ENCODE measurements at regions not wholly inside any gene's neighbourhood (a gene's known extent, or its start where the extent isn't known, plus 50 kb on each side); places are given as distances from the start of the nearest gene placed in this dataset.

- TF ChIP-seq POLR2A (IDR thresholded peaks at IDR 0.05) (no peak), CTCF (IDR thresholded peaks at IDR 0.05) (no peak)
- DNase-seq, result no peak
- Histone ChIP-seq H3K4me1 (no peaks in the 10 kb centered on the region), H3K9me3 (no peaks in the 10 kb centered on the region), H3K4me3 (no peak overlapping the region), H3K27me3 (no peaks in the 10 kb centered on the region), H3K27ac (peak overlapping the region in 1 of 2 donors; percentile 38), H3K36me3 (no peaks in the 10 kb centered on the region)
- intact Hi-C loops (cut with DNase I; ENCODE audit: low total_unique reads), result no loop called here
Measured at GRCh38 chr13:76523740-76524340, 362.4 kb downstream of the KCTD12 start.

GRCh38 chr13:76522083-76522755 lies 364.0 kb downstream of the KCTD12 start:
- Histone ChIP-seq H3K4me1 (no peaks in the 10 kb centered on the region), H3K4me3 (no peak overlapping the region), H3K27me3 (no peaks in the 10 kb centered on the region), H3K9me3 (no peaks in the 10 kb centered on the region), H3K36me3 (no peaks in the 10 kb centered on the region), H3K27ac (no peak overlapping the region)
- DNase-seq, result no peak
- TF ChIP-seq POLR2A (IDR thresholded peaks at IDR 0.05) (no peak), CTCF (IDR thresholded peaks at IDR 0.05) (no peak)
- intact Hi-C loops (cut with DNase I; ENCODE audit: low total_unique reads), result no loop called here

- Histone ChIP-seq H3K4me3 (no peak overlapping the region), H3K27me3 (no peaks in the 10 kb centered on the region), H3K36me3 (no peaks in the 10 kb centered on the region), H3K4me1 (no peaks in the 10 kb centered on the region), H3K9me3 (no peaks in the 10 kb centered on the region), H3K27ac (no peak overlapping the region)
- TF ChIP-seq CTCF (IDR thresholded peaks at IDR 0.05), result no peak
- TF ChIP-seq POLR2A (IDR thresholded peaks at IDR 0.05), result no peak
- intact Hi-C loops (cut with DNase I; ENCODE audit: low total_unique reads), result no loop called here
- no peak for DNase-seq
Measured at GRCh38 chr13:76519685-76520084, 366.5 kb downstream of the KCTD12 start.

GRCh38 chr13:76516586-76516985 lies 369.6 kb downstream of the KCTD12 start:
- intact Hi-C loops (cut with DNase I; ENCODE audit: low total_unique reads), result no loop called here
- no peak overlapping the region for H3K4me3 ChIP-seq
- H3K9me3 ChIP-seq, result no peaks in the 10 kb centered on the region
- DNase-seq, result no peak
- no peak for TF ChIP-seq CTCF (IDR thresholded peaks at IDR 0.05)
- no peak for TF ChIP-seq POLR2A (IDR thresholded peaks at IDR 0.05)
- no peaks in the 10 kb centered on the region for H3K4me1 ChIP-seq
- H3K27ac ChIP-seq, result no peak overlapping the region
- no peaks in the 10 kb centered on the region for H3K27me3 ChIP-seq
- no peaks in the 10 kb centered on the region for H3K36me3 ChIP-seq

- Histone ChIP-seq H3K36me3 (no peaks in the 10 kb centered on the region), H3K9me3 (no peaks in the 10 kb centered on the region), H3K27me3 (no peaks in the 10 kb centered on the region), H3K4me1 (no peaks in the 10 kb centered on the region), H3K4me3 (no peak overlapping the region), H3K27ac (no peak overlapping the region)
- intact Hi-C loops (cut with DNase I; ENCODE audit: low total_unique reads), result no loop called here
- TF ChIP-seq POLR2A (IDR thresholded peaks at IDR 0.05) (no peak), CTCF (IDR thresholded peaks at IDR 0.05) (no peak)
- DNase-seq, result no peak
Measured at GRCh38 chr13:76516013-76516412, 370.2 kb downstream of the KCTD12 start.
